ENCODE measurements at regions not wholly inside any gene's neighbourhood (a gene's known extent, or its start where the extent isn't known, plus 50 kb on each side); places are given as distances from the start of the nearest gene placed in this dataset.

- TF ChIP-seq CTCF (conservative IDR thresholded peaks at IDR 0.05 in 1 of 2, IDR thresholded peaks at IDR 0.05 in 1 of 2; ENCODE audit: extremely low read depth in 1 of 2, insufficient read depth in 1 of 2, low read depth in 1 of 2, low read length in 2 of 2) (no peak), EZH2 (IDR thresholded peaks at IDR 0.05; ENCODE audit: borderline replicate concordance, low read length) (no peak)
Observed at GRCh38 chr11:92688416-92688815, 281.0 kb upstream of the MTNR1B start.
